CD4-positive, alpha-beta T cell treated with Interleukin-15 for 1 hour (primary cell): ENCODE measurements at regions not wholly inside any gene's neighbourhood (a gene's known extent, or its start where the extent isn't known, plus 50 kb on each side); places are given as distances from the start of the nearest gene placed in this dataset.
"Not testable (repeated sequence)": the region's sequence is repeated elsewhere in the genome, so short reads cannot be mapped to it uniquely, and the experiment has no call there.

Source experiments
- DNase-seq: peaks from one replicate; pipeline ENCODE4 v3.0.0-alpha.2; 2020

DNA sequence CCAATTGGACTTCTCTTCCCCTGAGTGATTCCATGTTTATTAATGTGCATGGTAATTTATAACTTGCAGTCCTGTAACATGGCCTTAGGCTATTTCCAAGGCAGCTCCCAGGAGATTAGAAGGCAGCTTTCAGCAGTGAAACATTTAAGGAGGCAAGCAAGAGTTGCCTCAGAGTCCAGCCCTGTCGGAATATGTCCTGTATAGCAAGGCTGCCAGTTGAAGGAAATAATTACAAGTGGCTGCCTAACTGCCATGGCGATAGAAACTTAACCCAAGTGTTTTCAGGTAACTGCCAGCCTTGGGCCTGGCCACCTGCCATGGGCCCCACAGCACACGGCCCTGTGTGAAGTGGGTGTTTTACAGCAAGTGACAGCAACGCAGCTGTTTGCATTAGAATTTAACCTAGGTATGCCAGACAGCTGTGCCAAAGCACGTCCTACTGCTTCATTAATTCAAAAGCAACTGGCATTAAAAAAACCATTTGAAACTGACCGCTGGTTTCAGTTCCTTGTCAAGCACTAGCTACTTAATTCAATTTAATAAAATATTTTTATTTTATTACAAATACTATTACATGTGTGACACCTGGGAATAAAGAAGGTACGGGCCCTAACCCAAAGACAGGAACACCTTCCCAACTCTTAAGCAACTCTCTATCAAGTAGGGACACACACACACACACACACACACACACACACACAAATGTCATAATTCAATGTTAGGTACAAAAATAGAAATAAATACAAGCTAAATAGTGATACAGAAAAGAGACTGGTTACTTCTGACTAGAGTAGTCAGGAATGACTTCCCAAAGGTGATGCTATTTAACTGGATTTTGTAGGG lies 151.8 kb upstream of the HEY2 start:
- DNase-seq, result no peak

DNA sequence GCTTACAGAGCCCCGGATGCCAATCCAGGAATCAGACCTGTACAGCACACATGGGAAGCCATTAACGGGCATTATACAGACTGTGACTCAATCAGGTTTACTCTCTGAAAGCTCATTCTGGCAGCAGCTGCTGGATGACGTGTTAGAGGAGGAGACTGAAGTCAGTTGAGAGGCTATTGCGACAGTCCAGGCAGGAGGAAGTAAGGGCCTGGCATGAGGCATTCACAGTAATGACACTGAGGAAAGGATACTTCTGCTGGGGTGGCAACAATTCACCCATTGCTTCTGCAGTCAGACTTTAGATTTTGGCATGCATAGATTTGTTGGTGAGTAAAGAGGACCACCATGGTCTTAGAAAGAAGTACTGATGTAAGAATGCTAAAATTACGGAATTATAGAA lies 151.0 kb upstream of the HEY2 start:
- DNase-seq, result peak; percentile 55

DNA sequence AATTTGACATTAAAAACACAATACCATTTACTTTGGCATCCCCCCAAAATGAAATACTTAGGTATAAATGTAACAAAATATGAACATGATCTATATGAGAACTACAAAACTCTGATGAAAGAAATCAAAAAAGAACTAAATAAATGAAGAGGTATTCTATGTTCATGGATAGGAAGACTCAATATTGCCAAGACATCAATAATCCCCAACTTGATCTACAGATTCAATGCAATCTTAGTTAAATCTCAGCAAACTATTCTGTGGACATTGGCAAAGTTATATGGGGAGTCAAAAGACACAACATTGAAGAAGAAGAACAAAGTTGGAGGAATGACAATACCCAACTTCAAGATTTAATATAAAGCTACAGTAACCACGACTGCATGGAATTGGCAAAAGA lies 145.2 kb upstream of the HEY2 start:
- no peak for DNase-seq

DNA sequence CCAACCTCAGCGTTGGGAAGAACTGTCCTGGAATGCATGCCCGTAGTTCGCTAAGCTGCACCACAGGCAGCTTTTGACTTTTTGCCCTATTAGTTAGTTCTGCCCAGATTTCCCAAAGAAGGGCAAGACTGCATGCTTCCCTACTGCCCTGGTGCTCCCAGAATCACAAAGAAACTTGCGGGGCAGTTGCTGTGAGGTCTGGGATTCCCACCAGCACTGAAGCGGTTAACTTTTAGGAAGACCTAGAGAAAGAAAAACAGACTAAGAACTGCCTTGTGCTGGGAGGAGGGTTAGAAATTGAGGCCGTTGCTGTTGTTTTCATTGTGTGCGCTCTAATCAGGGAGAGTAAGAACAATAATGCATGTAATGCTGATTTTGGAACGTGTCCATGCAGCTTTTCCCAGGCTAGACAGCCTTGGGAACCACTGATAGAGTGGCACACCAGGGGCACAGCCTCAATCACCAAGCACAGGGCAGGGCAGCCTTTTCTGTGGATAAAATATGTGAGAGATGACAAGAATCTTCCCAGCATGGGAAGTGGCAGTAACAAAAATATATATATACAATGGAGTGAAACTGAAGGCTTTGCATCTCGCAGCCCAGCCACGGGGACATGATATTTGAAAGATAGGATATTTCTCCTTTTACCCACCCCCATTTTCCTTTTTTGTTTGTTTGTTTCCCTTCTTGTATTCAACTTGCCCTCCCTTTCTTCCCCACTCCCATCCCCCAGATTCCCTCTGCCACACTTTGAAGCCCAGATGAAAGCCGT lies 137.7 kb upstream of the HEY2 start:
- no peak for DNase-seq

DNA sequence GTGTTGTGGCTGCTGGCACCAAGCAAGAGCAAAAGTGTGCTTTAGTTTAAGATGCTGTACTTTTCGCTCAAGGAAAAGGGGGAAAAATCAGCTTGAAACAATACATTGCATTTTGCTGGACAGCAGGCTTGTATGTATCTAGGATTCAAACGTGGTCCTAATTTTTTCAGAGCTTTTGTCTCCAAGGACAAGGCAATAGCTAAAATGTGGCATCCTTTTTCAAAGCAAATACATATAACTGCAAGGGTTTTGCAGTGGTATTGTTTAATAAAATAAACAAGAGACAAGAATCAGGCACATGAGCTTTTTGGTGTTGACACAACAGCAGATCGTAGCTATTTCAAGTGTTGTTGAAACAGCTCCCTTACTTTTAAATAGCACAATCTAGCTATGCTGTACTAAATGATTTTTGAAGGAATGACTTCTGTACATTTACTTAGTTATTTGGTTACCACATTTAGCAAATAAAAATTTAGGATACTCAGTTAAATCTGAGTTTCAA lies 137.0 kb upstream of the HEY2 start:
- DNase-seq, result no peak

DNA sequence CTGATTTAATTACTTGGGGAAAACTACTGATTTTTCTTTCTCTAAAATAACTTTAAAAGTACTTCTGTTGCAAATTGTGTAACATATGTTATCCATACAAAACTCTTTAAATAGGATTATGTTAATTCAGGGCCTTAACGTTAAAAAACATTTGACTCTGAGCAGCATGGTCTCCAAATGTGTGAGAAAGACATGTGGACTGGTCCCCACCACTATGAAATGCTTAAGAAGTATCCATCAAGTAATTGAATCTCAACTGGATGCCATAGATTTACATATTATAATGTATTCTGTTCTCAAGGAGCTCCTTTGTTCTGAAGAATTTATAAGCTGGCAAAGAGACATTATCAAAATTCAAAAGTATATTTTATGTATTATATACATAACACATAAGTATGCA lies 130.8 kb upstream of the HEY2 start:
- no peak for DNase-seq

DNA sequence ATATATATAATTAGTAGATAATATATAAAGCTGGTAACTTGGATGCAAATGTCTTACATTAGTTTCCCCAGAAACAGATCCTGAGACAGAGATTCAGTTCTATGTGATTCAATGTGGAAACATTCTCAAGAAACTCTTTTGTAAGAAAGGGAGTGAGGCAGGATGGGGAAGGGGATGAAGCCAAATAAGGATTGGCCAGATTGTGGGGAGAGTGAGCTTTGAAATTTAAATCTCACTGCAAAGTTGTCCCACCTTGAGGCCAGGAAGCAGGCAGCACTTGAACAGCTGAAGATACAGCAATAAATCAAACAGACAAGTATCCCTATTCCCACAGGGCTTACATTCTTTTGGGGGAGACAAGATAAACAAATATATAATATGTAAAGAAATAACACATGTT lies 126.3 kb upstream of the HEY2 start:
- no peak for DNase-seq

DNA sequence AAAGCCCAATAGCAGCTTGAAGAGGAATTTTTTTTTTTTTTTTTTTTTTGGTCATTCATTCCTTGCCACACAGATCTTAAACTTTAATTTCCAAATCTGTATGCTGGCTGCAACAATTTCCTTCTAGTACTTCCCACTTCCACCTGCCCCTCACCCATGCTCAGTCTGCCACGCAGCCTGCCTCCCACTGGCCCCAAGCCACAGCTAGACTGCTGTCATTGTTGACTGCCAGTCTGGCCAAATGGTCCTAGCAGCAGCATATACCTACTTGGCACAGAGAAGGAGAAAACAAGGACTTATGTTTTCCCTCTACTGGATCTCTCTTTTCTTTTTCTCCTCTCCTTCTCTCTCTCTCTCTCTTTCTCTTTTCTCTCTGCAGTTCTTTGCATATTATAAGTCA lies 118.3 kb upstream of the HEY2 start:
- no peak for DNase-seq

DNA sequence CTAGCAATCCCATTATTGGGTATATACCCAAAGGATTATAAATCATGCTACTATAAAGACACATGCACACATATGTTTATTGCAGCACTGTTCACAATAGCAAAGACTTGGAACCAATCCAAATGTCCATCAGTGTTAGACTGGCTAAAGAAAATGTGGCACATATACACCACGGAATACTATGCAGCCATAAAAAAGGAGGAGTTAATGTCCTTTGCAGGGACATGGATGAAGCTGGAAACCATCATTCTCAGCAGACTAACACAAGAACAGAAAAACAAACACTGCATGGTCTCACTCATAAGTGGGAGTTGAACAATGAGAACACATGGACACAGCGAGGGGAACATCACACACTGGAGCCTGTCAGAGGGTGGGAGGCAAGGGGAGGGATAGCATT lies 113.4 kb upstream of the HEY2 start:
- not testable (repeated sequence) for DNase-seq

DNA sequence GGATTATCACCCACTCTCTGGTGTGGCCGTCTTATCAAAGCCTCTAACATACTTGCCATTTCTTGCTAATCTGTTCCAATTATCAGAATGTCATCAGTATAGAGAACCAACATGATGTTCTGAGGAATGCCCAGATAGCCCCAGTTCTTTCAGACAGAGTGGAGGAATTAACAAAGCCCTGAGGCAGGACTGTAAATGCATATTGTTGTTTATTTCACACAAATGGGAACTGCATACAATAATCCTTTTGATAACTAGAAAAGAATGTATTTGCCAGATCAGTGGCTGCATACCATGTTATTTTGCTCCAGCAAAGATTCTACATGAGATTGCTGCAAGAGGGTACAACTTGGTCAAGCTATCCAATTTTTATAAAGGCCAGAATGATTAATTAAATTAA lies 112.8 kb upstream of the HEY2 start:
- no peak for DNase-seq

DNA sequence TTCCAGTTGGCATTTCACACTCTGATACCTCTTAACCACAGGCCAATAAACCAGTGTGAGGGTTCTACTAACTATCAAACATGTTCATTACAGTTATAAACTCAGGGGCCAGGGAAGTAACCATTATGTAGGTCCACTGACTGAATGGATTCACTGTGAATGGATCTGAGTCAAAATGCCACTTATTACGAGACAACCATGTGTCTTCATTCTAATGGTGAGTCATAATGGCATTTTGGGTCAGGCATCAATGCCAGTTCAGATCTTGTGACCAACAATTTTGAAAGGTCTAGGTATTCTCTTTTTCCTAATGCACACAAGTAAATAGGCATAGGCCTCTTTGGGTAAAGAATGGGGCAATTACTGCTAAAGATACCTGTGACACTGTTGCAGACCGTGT lies 112.2 kb upstream of the HEY2 start:
- DNase-seq, result no peak

DNA sequence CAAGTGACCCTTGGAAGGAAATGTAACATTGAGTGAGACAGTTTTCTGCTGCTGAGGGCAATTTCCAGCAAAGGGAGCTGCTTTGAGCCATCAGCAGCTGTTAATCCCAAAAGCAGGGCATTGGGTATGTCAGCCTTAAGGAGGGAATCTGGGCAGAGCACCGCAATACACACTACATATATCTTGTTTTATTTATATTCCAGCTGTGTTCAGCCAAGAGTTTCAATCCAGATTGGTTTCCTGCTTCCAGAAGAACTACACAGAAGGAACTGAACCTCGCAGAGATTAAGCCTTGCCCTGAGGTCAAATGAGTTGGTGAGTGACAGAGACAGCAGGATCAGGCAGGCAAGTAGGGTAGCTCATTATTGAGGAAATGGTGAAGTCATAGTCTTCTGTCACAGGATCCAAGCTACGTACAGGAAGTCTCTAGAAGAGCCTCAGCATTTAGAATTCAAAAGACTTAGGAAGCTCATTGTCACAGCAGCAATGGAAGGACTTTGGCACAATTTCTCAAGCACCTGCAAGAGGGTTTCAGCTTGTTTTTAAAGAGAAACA lies 109.9 kb upstream of the HEY2 start:
- DNase-seq, result no peak

DNA sequence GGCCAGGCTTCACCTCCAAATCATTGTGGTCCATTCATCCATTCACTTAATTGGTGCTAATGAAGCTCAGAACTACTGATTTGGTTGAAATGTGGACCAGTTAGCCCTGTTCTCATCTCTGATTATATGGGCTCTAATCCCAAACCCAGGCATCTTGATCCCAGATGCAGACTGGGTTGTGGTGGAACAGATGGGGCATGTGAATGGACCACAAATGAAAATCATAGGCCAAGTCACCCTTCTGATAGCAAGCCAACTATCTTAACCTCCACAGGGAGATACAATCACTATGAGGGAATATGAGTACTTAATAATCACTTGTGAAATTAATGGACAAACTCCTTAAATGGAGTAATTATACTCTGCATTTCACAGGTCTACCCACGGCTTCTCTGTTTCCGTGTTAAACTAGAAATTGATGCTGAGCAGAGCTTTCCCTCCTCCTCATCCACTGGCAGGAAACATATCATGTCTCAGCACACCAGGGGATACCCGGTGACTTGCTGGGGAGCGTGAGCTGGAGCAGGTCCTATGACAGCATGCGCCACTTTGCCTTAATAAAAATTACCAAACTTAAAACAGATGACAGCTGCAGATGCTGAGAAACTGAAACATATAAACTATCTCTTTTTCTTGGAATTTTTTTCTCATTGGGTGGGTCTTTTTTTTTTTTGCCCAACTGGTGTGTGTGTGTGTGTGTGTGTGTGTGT lies 108.8 kb upstream of the HEY2 start:
- DNase-seq, result no peak

DNA sequence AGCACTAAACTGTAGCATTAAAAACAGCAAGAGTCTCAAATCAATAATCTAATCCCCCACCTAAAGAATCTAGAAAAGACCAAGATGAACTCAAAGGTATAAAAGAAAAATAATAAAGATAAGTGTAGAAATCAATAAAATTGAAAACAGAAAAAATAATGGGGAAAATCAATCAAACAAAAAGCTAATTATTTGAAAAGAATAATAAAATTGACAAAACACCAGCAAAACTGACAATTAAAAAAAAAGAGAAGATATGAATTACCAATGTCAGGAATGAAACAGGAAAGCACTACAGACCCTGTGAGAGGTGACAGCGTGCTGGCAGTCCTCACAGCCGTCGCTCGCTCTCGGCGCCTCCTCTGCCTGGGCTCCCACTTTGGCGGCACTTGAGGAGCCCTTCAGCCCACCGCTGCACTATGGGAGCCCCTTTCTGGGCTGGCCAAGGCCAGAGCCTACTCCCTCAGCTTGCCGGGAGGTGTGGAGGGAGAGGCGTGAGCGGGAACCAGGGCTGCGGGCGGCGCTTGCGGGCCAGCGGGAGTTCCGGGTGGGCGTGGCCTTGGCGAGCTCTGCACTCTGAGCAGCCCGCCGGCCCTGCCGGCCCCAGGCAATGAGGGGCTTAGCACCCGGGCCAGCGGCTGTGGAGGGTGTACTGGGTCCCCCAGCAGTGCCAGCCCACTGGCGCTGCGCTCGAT lies 105.3 kb upstream of the HEY2 start:
- DNase-seq, result not testable (repeated sequence)

DNA sequence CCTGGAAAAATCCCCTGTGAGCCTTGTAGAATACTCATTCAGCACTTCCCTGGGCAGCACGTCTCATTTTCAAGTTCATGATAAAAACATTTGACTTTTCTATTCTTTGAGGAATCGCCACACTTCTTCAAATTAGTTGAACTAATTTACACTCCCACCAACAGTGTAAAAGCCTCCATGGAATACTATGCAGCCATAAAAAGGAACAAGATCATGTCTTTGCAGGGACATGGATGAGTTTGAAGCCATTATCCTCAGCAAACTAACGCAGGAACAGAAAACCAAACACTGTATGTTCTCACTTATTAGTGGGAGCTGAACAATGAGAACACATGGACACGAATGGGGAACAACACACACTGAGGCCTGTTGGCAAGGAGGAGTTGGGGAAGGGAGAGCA lies 102.0 kb upstream of the HEY2 start:
- no peak for DNase-seq

DNA sequence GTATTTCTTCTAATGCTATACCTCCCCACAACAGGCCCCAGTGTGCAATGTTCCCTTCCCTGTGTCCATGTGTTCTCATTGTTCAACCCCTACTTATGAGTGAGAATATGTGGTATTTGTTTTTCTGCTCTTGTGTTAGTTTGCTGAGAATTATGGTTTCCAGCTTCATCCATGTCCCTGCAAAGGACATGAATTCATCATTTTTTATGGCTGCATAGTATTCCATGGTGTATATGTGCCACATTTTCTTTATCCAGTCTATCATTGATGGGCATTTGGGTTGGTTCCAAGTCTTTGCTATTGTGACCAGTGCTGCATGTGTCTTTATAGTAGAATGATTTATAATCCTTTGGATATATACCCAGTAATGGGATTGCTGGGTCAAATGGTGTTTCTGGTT lies 95.7 kb upstream of the HEY2 start:
- DNase-seq, result not testable (repeated sequence)

DNA sequence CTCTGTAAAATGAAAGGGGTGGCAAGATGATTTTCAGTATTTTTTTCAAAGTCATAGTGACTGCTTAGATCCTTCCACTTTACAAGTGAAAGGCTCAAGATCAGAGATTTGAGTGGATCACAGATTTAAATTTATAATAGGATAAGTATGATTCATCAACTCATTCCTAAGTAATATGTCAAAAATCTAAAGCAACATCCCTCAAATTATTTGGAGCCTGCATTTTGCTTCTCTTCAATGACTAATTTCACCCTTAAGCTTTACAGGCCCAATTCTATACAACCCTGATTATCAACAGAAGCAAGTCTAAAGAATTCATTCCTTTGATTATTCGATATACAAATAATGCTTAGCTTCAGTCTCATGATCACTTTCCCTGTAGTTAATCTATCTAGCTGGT lies 93.9 kb upstream of the HEY2 start:
- DNase-seq, result no peak

DNA sequence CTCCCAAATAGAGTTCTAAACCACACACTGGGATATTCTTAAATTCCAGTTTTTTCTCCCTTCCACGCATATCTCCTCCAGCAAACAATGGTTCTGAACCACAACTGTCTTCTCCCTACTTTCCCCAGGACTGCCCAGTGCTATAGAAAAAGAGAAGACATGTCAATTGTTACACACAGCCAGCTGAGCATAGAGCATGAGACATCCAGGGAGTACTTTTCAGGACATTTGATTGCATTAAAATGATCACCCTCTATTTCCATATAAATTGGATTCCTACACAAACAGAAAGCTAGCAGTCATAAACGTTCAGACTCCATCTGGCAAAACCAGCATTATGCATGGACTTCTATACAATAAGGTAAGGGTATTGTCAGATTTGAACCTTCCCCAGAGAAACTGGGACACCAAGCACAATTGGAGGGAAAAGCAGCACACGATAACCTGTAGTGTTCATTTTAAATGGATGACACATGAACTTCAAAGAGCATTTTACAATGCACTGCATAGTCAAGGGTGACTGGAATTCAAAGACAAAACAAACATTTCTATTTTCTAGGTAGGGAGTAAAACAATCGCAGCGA lies 93.1 kb upstream of the HEY2 start:
- DNase-seq, result no peak

DNA sequence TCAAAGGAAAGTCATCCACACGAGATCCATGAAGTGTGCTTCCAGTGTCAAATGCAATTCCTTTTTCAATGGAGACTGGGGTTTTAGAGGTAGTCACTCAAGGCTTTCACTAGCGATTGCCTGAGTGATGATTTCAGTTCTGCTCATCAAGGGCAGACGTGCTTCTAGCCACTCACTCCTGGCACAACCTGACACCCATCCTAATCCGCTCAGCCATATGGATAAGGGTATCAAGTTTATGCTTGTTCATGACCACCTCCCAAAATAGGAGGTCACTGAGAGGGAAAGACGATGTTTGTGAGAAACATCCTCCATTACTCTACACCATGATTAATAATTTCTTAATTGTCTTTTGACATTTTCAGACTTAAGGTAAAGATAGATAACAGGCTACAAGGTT lies 91.3 kb upstream of the HEY2 start:
- DNase-seq, result no peak

DNA sequence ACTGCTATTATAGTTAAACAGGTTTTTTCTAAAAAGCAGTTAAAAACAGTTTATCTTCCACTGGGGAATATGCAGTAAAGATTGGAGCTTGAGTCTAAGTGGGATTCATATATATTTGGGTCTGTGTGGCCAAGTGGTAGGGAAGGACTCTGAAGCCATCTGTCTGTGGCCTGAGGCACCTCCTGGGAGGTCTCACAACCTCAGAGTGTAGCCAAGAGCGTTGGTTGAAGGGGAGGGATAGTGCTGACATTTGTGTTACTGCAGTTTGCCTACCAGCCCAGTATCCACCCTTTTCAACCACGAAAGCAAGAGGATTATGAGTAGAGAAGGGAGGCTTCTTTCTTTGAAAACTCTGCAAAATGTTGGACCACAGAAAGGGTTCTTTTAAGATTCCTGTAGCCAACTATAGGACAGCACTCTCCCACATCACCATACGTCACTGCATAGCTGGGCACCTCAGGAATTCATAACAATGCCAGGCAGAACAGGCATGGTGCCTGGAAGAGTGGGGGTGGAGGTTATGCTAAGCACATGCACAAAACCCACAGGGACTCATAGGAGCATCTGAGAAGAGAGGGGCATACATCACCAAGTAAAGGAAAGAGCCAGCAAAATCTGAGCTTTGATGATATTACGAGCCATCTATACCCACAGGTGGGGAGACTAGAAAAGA lies 90.5 kb upstream of the HEY2 start:
- DNase-seq, result no peak

DNA sequence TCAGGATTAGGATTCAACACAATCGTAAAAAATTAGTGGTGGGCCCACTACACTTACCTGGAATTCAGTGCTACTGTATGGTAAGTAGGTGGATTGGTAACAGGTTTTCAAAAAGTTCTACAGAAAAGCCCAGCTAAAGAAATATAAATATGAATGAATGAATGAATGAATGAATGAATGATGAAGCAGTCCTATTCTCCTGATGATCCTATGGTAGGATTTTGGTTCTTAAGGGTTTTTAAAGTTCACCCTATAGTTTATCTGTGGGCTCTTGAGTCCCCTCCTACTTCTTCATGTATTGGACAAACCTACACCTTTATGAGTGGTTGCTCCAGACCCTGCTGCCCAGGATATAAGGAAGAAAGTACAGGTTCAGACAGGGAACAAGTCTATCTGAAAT lies 89.5 kb upstream of the HEY2 start:
- DNase-seq, result no peak

DNA sequence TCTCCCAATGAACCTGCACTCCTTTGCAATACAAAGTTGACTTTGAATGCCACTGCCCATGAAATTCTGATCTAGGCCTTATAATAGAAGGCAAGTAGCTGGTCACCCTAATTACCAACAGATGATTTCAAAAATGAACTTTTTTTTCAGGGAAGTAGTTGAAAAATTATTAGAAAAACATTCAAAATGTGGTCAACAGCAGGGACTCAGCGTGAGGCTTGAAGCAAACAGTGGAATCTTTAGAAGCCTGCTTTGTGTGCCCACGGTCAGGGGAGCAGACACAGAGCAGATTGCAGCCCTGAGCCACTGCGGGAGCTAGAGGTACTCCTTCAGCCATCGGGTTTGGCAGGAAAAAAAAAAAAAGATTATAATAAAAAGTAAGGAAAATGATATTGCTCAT lies 87.1 kb upstream of the HEY2 start:
- DNase-seq, result no peak
